MCF 10A (cell line): ENCODE measurements at regions not wholly inside any gene's neighbourhood (a gene's known extent, or its start where the extent isn't known, plus 50 kb on each side); places are given as distances from the start of the nearest gene placed in this dataset.
A peak's percentile ranks its signal among the peaks of the same experiment; 100 is the strongest.

Source experiments
- BruUV-seq: library from RNA; stranded (reverse); fragments of 400-500 nt; replicated peaks from 2 replicates; lab custom pipeline; 2021; lab: Mats Ljungman, UMichigan
- CTCF ChIA-PET: fragments of 300-600 bp; sonication (Branson Sonifier 250); formaldehyde crosslinking; extraction: SDS; loops from one replicate; lab custom pipeline; 2021; ENCODE audit warnings: antibody characterized with exemption, inconsistent platforms; lab: Yijun Ruan, JAX
- POLR2A ChIA-PET: fragments of 300-600, 350-650 bp; sonication (Branson Sonifier 250); formaldehyde crosslinking; extraction: SDS; loops from one replicate; lab custom pipeline; 2020; ENCODE audit warnings: antibody characterized with exemption, inconsistent platforms; lab: Yijun Ruan, JAX
- DNase-seq: peaks from one replicate; pipeline ENCODE4 v3.0.0-alpha.2; 2018; ENCODE audit not compliant: unreplicated experiment
- H3K27ac Mint-ChIP-seq: one replicate; pipeline ENCODE4 v1.8.0; 2022; ENCODE audit warnings: mild to moderate bottlenecking, low read depth, mixed read lengths; ENCODE audit not compliant: unreplicated experiment
- H3K27me3 Mint-ChIP-seq: one replicate; pipeline ENCODE4 v1.8.0; 2022; ENCODE audit warnings: mixed read lengths; ENCODE audit not compliant: insufficient read depth, unreplicated experiment
- H3K36me3 Mint-ChIP-seq: one replicate; pipeline ENCODE4 v1.8.0; 2022; ENCODE audit warnings: mild to moderate bottlenecking, moderate library complexity, mixed read lengths; ENCODE audit not compliant: insufficient read depth, unreplicated experiment
- H3K4me1 Mint-ChIP-seq: one replicate; pipeline ENCODE4 v1.8.0; 2022; ENCODE audit warnings: mixed read lengths; ENCODE audit not compliant: insufficient read depth, unreplicated experiment
- H3K4me3 Mint-ChIP-seq: one replicate; pipeline ENCODE4 v1.8.0; 2022; ENCODE audit warnings: mild to moderate bottlenecking, moderate library complexity, mixed read lengths; ENCODE audit not compliant: unreplicated experiment
- H3K9me3 Mint-ChIP-seq: one replicate; pipeline ENCODE4 v1.8.0; 2022; ENCODE audit warnings: mixed read lengths; ENCODE audit not compliant: unreplicated experiment
- CTCF ChIP-seq: fragments of 200-600 bp; IDR thresholded peaks from one replicate; pipeline ENCODE4 v1.8.0; 2022; ENCODE audit warnings: antibody characterized with exemption, mild to moderate bottlenecking; ENCODE audit not compliant: unreplicated experiment
- intact Hi-C: fragments of 100-400 bp; cut with micrococcal nuclease; formaldehyde crosslinking; loops from 2 replicates; pipeline ENCODE4 v1.14.1; 2022

GRCh38 chr2:160666154-160667060, 172.8 kb upstream of the RBMS1 start:
- ChIA-PET CTCF (interaction anchor here (0.9 to 1.3 kb wide), 7 partner anchors 15 to 332 kb away, joined by 3 to 4 read pairs (median 4); no protein-coding TSS in a partner anchor), POLR2A (interaction anchor here (0.6 to 2.0 kb wide), 7 partner anchors 10 to 290 kb away, joined by 3 to 12 read pairs (median 3); no protein-coding TSS in a partner anchor)
- intact Hi-C loops = loop anchor here (5.0 to 10.0 kb wide), 2 partner anchors 172 to 239 kb away; partner anchors contain the start of gene RBMS1
- Mint-ChIP-seq H3K9me3 (no peaks in the 10 kb centered on the region), H3K36me3 (no peaks in the 10 kb centered on the region), H3K27ac (peak overlapping the region; percentile 6), H3K4me1 (peaks cover 35% of the 10 kb centered on the region), H3K27me3 (no peaks in the 10 kb centered on the region), H3K4me3 (peak overlapping the region; percentile 36)
- peak; percentile 95 for DNase-seq
- TSS peak; percentile 98 for BruUV-seq
- no peak for TF ChIP-seq CTCF

GRCh38 chr2:160667811-160668210, 174.2 kb upstream of the RBMS1 start:
- no peak overlapping the region for H3K27ac Mint-ChIP-seq

GRCh38 chr2:160670618-160671017, 177.0 kb upstream of the RBMS1 start:
- Mint-ChIP-seq H3K36me3 (no peaks in the 10 kb centered on the region), H3K9me3 (no peaks in the 10 kb centered on the region), H3K4me1 (peaks cover 19% of the 10 kb centered on the region), H3K4me3 (no peak overlapping the region), H3K27me3 (no peaks in the 10 kb centered on the region), H3K27ac (no peak overlapping the region)
- DNase-seq = no peak
- BruUV-seq = no TSS peak
- no peak for TF ChIP-seq CTCF
- POLR2A ChIA-PET = interaction anchor here (0.6 kb wide), 1 partner anchor 1564 kb away, joined by 3 read pairs; no protein-coding TSS in a partner anchor
- CTCF ChIA-PET = no interaction called here
- intact Hi-C loops = no loop called here

More at GRCh38 chr2:160667811-160668210, 174.2 kb upstream of the RBMS1 start:
- no peak for DNase-seq
- no peak for TF ChIP-seq CTCF
- Mint-ChIP-seq H3K36me3 (no peaks in the 10 kb centered on the region), H3K4me3 (no peak overlapping the region), H3K9me3 (no peaks in the 10 kb centered on the region), H3K27me3 (no peaks in the 10 kb centered on the region), H3K4me1 (peaks cover 35% of the 10 kb centered on the region)
- intact Hi-C loops = loop anchor here (5.0 to 10.0 kb wide), 2 partner anchors 173 to 241 kb away; partner anchors contain the start of gene RBMS1
- no TSS peak for BruUV-seq
- POLR2A ChIA-PET = interaction anchor here (0.7 kb wide), 1 partner anchor 181 kb away, joined by 4 read pairs; no protein-coding TSS in a partner anchor
- CTCF ChIA-PET = no interaction called here

- intact Hi-C loops = no loop called here
- H3K4me1 Mint-ChIP-seq = peaks cover 3% of the 10 kb centered on the region
- H3K27me3 Mint-ChIP-seq = no peaks in the 10 kb centered on the region
- no TSS peak for BruUV-seq
- DNase-seq = no peak
- no peak overlapping the region for H3K4me3 Mint-ChIP-seq
- no peak for TF ChIP-seq CTCF
- ChIA-PET CTCF (no interaction called here), POLR2A (interaction anchor here (0.6 kb wide), 1 partner anchor 127 kb away, joined by 5 read pairs; no protein-coding TSS in a partner anchor)
- H3K27ac Mint-ChIP-seq = no peak overlapping the region
- H3K9me3 Mint-ChIP-seq = no peaks in the 10 kb centered on the region
- H3K36me3 Mint-ChIP-seq = no peaks in the 10 kb centered on the region
These were observed 178.6 kb upstream of the RBMS1 start for GRCh38 chr2:160672211-160672610.
